ENCODE measurements at regions not wholly inside any gene's neighbourhood (a gene's known extent, or its start where the extent isn't known, plus 50 kb on each side); places are given as distances from the start of the nearest gene placed in this dataset.

GRCh38 chr17:14859542-14859941 is 405.6 kb downstream of the PMP22 start:
- ATAC-seq = no peak
- H3K36me3 ChIP-seq (ENCODE audit: control insufficient read depth, insufficient read depth, low read length) = no peaks in the 10 kb centered on the region
- Mint-ChIP-seq H3K36me3 (no peaks in the 10 kb centered on the region), H3K4me1 (no peaks in the 10 kb centered on the region), H3K27me3 (ENCODE audit: low read depth in 2 of 2) (peaks cover 2 to 19% of the 10 kb centered on the region in 2 donors), H3K4me3 (no peak overlapping the region), H3K27ac (no peak overlapping the region), H3K9me3 (peaks cover 0 to 2% of the 10 kb centered on the region in 2 donors)
- no peaks in the 10 kb centered on the region for H3K9me3 ChIP-seq (ENCODE audit: control insufficient read depth, insufficient read depth, low read length)
- no peak overlapping the region for H3K27ac ChIP-seq (ENCODE audit: low read length)
- intact Hi-C loops (cut with micrococcal nuclease) = no loop called here
- H3K4me1 ChIP-seq (ENCODE audit: control insufficient read depth, insufficient read depth, low read length) = no peaks in the 10 kb centered on the region
- no peak overlapping the region for H3K4me3 ChIP-seq (ENCODE audit: low read length)
- TF ChIP-seq CTCF (IDR thresholded peaks at IDR 0.05) = no peak
- 71% methylated on average over 2 of the region's 3 CpGs for WGBS (ENCODE audit: insufficient coverage)
- no peak for DNase-seq
- no peaks in the 10 kb centered on the region for H3K27me3 ChIP-seq (ENCODE audit: control insufficient read depth, insufficient read depth, low read length)

- H3K4me3 ChIP-seq (ENCODE audit: low read length) = no peak overlapping the region
- no peaks in the 10 kb centered on the region for H3K9me3 ChIP-seq (ENCODE audit: control insufficient read depth, insufficient read depth, low read length)
- Mint-ChIP-seq H3K36me3 (no peaks in the 10 kb centered on the region), H3K4me1 (no peaks in the 10 kb centered on the region), H3K9me3 (peaks cover 0 to 2% of the 10 kb centered on the region in 2 donors), H3K27ac (no peak overlapping the region), H3K27me3 (ENCODE audit: low read depth in 2 of 2) (peaks cover 2 to 6% of the 10 kb centered on the region in 2 donors), H3K4me3 (no peak overlapping the region)
- DNase-seq = no peak
- H3K27me3 ChIP-seq (ENCODE audit: control insufficient read depth, insufficient read depth, low read length) = no peaks in the 10 kb centered on the region
- no peaks in the 10 kb centered on the region for H3K4me1 ChIP-seq (ENCODE audit: control insufficient read depth, insufficient read depth, low read length)
- no peak for ATAC-seq
- no peak overlapping the region for H3K27ac ChIP-seq (ENCODE audit: low read length)
- no peaks in the 10 kb centered on the region for H3K36me3 ChIP-seq (ENCODE audit: control insufficient read depth, insufficient read depth, low read length)
- no peak for TF ChIP-seq CTCF (IDR thresholded peaks at IDR 0.05)
- intact Hi-C loops (cut with micrococcal nuclease) = no loop called here
- 93% methylated on average over 10 of the region's 10 CpGs for WGBS (ENCODE audit: insufficient coverage)
These were observed 408.9 kb downstream of the PMP22 start for GRCh38 chr17:14856176-14856575.

DNA sequence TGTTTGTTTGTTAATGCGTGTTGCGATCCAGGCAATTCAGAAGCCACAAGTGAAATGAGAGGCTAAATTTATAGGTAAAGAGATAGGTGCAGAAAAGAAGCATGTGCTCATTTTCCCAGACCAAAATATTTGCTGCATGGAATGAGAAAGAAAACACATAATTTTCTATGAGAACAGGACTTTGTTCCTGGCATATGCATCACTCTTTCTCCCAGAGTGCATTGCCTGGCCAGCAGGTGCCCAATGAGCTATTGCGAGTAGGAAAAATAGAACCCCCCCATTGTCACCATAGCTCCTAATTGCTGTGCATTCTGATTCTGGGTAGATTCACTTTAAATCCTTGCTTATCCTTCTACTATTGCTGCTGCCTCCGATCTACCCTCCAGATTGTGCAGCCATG is 410.4 kb downstream of the PMP22 start:
- Histone ChIP-seq H3K9me3 (ENCODE audit: control insufficient read depth, insufficient read depth, low read length) (no peaks in the 10 kb centered on the region), H3K27me3 (ENCODE audit: control insufficient read depth, insufficient read depth, low read length) (no peaks in the 10 kb centered on the region), H3K4me1 (ENCODE audit: control insufficient read depth, insufficient read depth, low read length) (no peaks in the 10 kb centered on the region), H3K4me3 (ENCODE audit: low read length) (no peak overlapping the region), H3K36me3 (ENCODE audit: control insufficient read depth, insufficient read depth, low read length) (no peaks in the 10 kb centered on the region), H3K27ac (ENCODE audit: low read length) (no peak overlapping the region)
- Mint-ChIP-seq H3K9me3 (peaks cover 0 to 2% of the 10 kb centered on the region in 2 donors), H3K4me1 (no peaks in the 10 kb centered on the region), H3K4me3 (no peak overlapping the region), H3K27ac (no peak overlapping the region), H3K36me3 (no peaks in the 10 kb centered on the region), H3K27me3 (ENCODE audit: low read depth in 2 of 2) (peaks cover 0 to 2% of the 10 kb centered on the region in 2 donors)
- intact Hi-C loops (cut with micrococcal nuclease) = no loop called here
- TF ChIP-seq CTCF (IDR thresholded peaks at IDR 0.05) = no peak
- ATAC-seq (no peak), DNase-seq (no peak)
- 95% methylated on average over 3 of the region's 4 CpGs for WGBS (ENCODE audit: insufficient coverage)

- no peak for TF ChIP-seq CTCF (IDR thresholded peaks at IDR 0.05)
- Histone ChIP-seq H3K4me1 (ENCODE audit: control insufficient read depth, insufficient read depth, low read length) (no peaks in the 10 kb centered on the region), H3K36me3 (ENCODE audit: control insufficient read depth, insufficient read depth, low read length) (no peaks in the 10 kb centered on the region), H3K4me3 (ENCODE audit: low read length) (no peak overlapping the region), H3K27me3 (ENCODE audit: control insufficient read depth, insufficient read depth, low read length) (peaks cover 2% of the 10 kb centered on the region), H3K9me3 (ENCODE audit: control insufficient read depth, insufficient read depth, low read length) (peaks cover 4% of the 10 kb centered on the region), H3K27ac (ENCODE audit: low read length) (no peak overlapping the region)
- intact Hi-C loops (cut with micrococcal nuclease) = no loop called here
- Mint-ChIP-seq H3K4me1 (no peaks in the 10 kb centered on the region), H3K9me3 (no peaks in the 10 kb centered on the region), H3K27ac (no peak overlapping the region), H3K36me3 (no peaks in the 10 kb centered on the region), H3K27me3 (ENCODE audit: low read depth in 2 of 2) (peaks cover 6% of the 10 kb centered on the region in 2 donors), H3K4me3 (no peak overlapping the region)
- ATAC-seq (no peak), DNase-seq (no peak)
- 83% methylated on average over 8 of the region's 8 CpGs for WGBS (ENCODE audit: insufficient coverage)
These were observed 419.4 kb downstream of the PMP22 start for GRCh38 chr17:14845591-14846281.

Measured in natural killer cell (primary cell).